H9 (cell line): ENCODE measurements at regions not wholly inside any gene's neighbourhood (a gene's known extent, or its start where the extent isn't known, plus 50 kb on each side); places are given as distances from the start of the nearest gene placed in this dataset.

Experiments
- DNase-seq: peaks from one replicate; pipeline ENCODE4 v3.0.0-alpha.2; 2017
- H2AFZ ChIP-seq: one replicate; pipeline ENCODE4 v1.6.1; 2013; ENCODE audit warnings: mild to moderate bottlenecking, low read length, control low read depth, moderate library complexity
- H2AK5ac ChIP-seq: 2 replicates; pipeline ENCODE4 v1.6.1; 2013; ENCODE audit warnings: low read length, control low read depth, mixed read lengths; ENCODE audit not compliant: insufficient read length
- H2BK120ac ChIP-seq: one replicate; pipeline ENCODE4 v1.6.1; 2013; ENCODE audit warnings: low read depth, mild to moderate bottlenecking, low read length, control low read depth, inconsistent platforms; ENCODE audit not compliant: poor library complexity, severe bottlenecking
- H2BK12ac ChIP-seq: 2 replicates; pipeline ENCODE4 v1.6.1; 2013; ENCODE audit warnings: low read length, control low read depth, mixed read lengths, low read depth; ENCODE audit not compliant: insufficient read length
- H2BK15ac ChIP-seq: 2 replicates; pipeline ENCODE4 v1.6.1; 2013; ENCODE audit warnings: low read depth, low read length, control low read depth
- H2BK20ac ChIP-seq: one replicate; pipeline ENCODE4 v1.6.1; 2013; ENCODE audit warnings: low read depth, mild to moderate bottlenecking, low read length, control low read depth, inconsistent platforms; ENCODE audit not compliant: poor library complexity, severe bottlenecking
- H2BK5ac ChIP-seq: 2 replicates; pipeline ENCODE4 v1.6.1; 2013; ENCODE audit warnings: low read length, control low read depth, mixed read lengths; ENCODE audit not compliant: insufficient read length
- H3K14ac ChIP-seq: 2 replicates; pipeline ENCODE4 v1.6.1; 2013; ENCODE audit warnings: low read length, control low read depth; ENCODE audit not compliant: insufficient read depth
- H3K18ac ChIP-seq: 2 replicates; pipeline ENCODE4 v1.6.1; 2013; ENCODE audit warnings: low read depth, mild to moderate bottlenecking, mixed read lengths, low read length, control low read depth; ENCODE audit not compliant: insufficient read length
- H3K23ac ChIP-seq: 2 replicates; pipeline ENCODE4 v1.6.1; 2013; ENCODE audit warnings: low read length, control low read depth, mixed read lengths, low read depth; ENCODE audit not compliant: insufficient read length
- H3K23me2 ChIP-seq: 2 replicates; pipeline ENCODE4 v1.6.1; 2013; ENCODE audit warnings: low read depth, mild to moderate bottlenecking, mixed read lengths, low read length, control low read depth; ENCODE audit not compliant: insufficient read length, poor library complexity, severe bottlenecking
- H3K27ac ChIP-seq: 2 replicates; pipeline ENCODE4 v1.5.1; 2013; ENCODE audit warnings: low read length, control low read depth, mixed read lengths, low read depth; ENCODE audit not compliant: insufficient read length
- H3K27me3 ChIP-seq: 2 replicates; pipeline ENCODE4 v1.6.1; 2013; ENCODE audit warnings: low read length, control low read depth, inconsistent platforms; ENCODE audit not compliant: insufficient read depth
- H3K4ac ChIP-seq: 2 replicates; pipeline ENCODE4 v1.6.1; 2013; ENCODE audit warnings: low read depth, mild to moderate bottlenecking, control low read depth, inconsistent platforms, low read length, moderate library complexity
- H3K4me1 ChIP-seq: 2 replicates; pipeline ENCODE4 v1.6.1; 2013; ENCODE audit warnings: low read length, control low read depth, inconsistent platforms; ENCODE audit not compliant: insufficient read depth
- H3K4me2 ChIP-seq: 2 replicates; pipeline ENCODE4 v1.6.1; 2013; ENCODE audit warnings: low read length, control low read depth, mixed read lengths; ENCODE audit not compliant: insufficient read length, insufficient read depth
- H3K56ac ChIP-seq: 2 replicates; pipeline ENCODE4 v1.6.1; 2013; ENCODE audit warnings: low read depth, mild to moderate bottlenecking, mixed read lengths, low read length, control low read depth; ENCODE audit not compliant: insufficient read length
- H3K79me1 ChIP-seq: 2 replicates; pipeline ENCODE4 v1.6.1; 2013; ENCODE audit warnings: low read depth, mild to moderate bottlenecking, moderate library complexity, low read length, control low read depth, inconsistent platforms; ENCODE audit not compliant: insufficient read depth, poor library complexity, severe bottlenecking
- H3K79me2 ChIP-seq: 2 replicates; pipeline ENCODE4 v1.6.1; 2013; ENCODE audit warnings: low read length, control low read depth, inconsistent platforms; ENCODE audit not compliant: insufficient read depth
- H3K9ac ChIP-seq: 2 replicates; pipeline ENCODE4 v1.6.1; 2013; ENCODE audit warnings: low read length, control low read depth, mixed read lengths; ENCODE audit not compliant: insufficient read length; ENCODE audit errors: extremely low read depth
- H3K9me3 ChIP-seq: one replicate; pipeline ENCODE4 v1.6.1; 2013; ENCODE audit warnings: low read depth, low read length, inconsistent platforms; ENCODE audit not compliant: control insufficient read depth
- H3T11ph ChIP-seq: one replicate; pipeline ENCODE4 v1.6.1; 2013; ENCODE audit warnings: mild to moderate bottlenecking, low read length, control low read depth, inconsistent platforms
- H4K20me1 ChIP-seq: one replicate; pipeline ENCODE4 v1.6.1; 2013; ENCODE audit not compliant: control insufficient read depth, insufficient read length, insufficient read depth
- H4K5ac ChIP-seq: 2 replicates; pipeline ENCODE4 v1.6.1; 2013; ENCODE audit warnings: low read depth, mild to moderate bottlenecking, mixed read lengths, low read length, control low read depth; ENCODE audit not compliant: insufficient read length
- H4K8ac ChIP-seq: replicated peaks from 2 replicates; pipeline ENCODE4 v1.6.1; 2013; ENCODE audit warnings: low read length, control low read depth, mixed read lengths, low read depth; ENCODE audit not compliant: insufficient read length
- H4K91ac ChIP-seq: 2 replicates; pipeline ENCODE4 v1.6.1; 2013; ENCODE audit warnings: low read depth, mild to moderate bottlenecking, moderate library complexity, mixed read lengths, low read length, control low read depth; ENCODE audit not compliant: insufficient read length
- H3K27ac Mint-ChIP-seq, 3 experiments: 2 replicates in 2 of 3; 3 replicates in 1 of 3; pipeline ENCODE4 v1.8.0; 2020 to 2021; ENCODE audit warnings: mixed read lengths in 3 of 3, mild to moderate bottlenecking in 1 of 3, moderate library complexity in 1 of 3
- H3K27me3 Mint-ChIP-seq: 2 replicates; pipeline ENCODE4 v1.8.0; 2021; ENCODE audit warnings: low read depth, mild to moderate bottlenecking, moderate library complexity, mixed read lengths
- H3K36me3 Mint-ChIP-seq, 3 experiments: 2 replicates in 2 of 3; 3 replicates in 1 of 3; pipeline ENCODE4 v1.8.0; 2020 to 2021; ENCODE audit warnings: low read depth in 3 of 3, mixed read lengths in 3 of 3; ENCODE audit not compliant: insufficient read depth in 1 of 3
- H3K4me1 Mint-ChIP-seq, 2 experiments: 2 replicates each; pipeline ENCODE4 v1.8.0; 2020; ENCODE audit warnings: mixed read lengths in 2 of 2
- H3K4me3 Mint-ChIP-seq, 2 experiments: 2 replicates in 1 of 2; 3 replicates in 1 of 2; pipeline ENCODE4 v1.8.0; 2020 to 2021; ENCODE audit warnings: mild to moderate bottlenecking in 2 of 2, mixed read lengths in 2 of 2, moderate library complexity in 1 of 2
- H3K9me3 Mint-ChIP-seq, 2 experiments: 2 replicates in 1 of 2; 3 replicates in 1 of 2; pipeline ENCODE4 v1.8.0; 2020; ENCODE audit warnings: mild to moderate bottlenecking in 2 of 2, mixed read lengths in 2 of 2, moderate library complexity in 1 of 2
- CTCF ChIP-seq: fragments of 200-600 bp; sonication (generic); conservative IDR thresholded peaks from 3 replicates; pipeline ENCODE4 v1.8.0; 2021; ENCODE audit warnings: antibody characterized with exemption, mild to moderate bottlenecking
- WGBS: extraction: QIAGEN DNeasy Blood & Tissue Kit; methylation state at CpG from one replicate; pipeline ENCODE4 v1.1.7; 2013; ENCODE audit warnings: missing lambda C conversion rate, low lambda C conversion rate, mixed read lengths; ENCODE audit not compliant: insufficient read length; ENCODE audit errors: extremely low coverage; 5-methylcytosine and 5-hydroxymethylcytosine counted together

- Histone ChIP-seq H2AFZ (no peak overlapping the region), H2AK5ac (no peak overlapping the region), H4K5ac (no peak overlapping the region), H3T11ph (no peak overlapping the region), H4K8ac (no peak overlapping the region), H3K27me3 (no peaks in the 10 kb centered on the region), H3K56ac (no peak overlapping the region), H3K79me2 (no peaks in the 10 kb centered on the region), H3K23me2 (no peaks in the 10 kb centered on the region), H3K23ac (no peak overlapping the region), H2BK12ac (no peak overlapping the region), H3K4ac (no peak overlapping the region), H2BK120ac (no peak overlapping the region), H2BK20ac (no peak overlapping the region), H3K18ac (no peak overlapping the region), H3K79me1 (no peaks in the 10 kb centered on the region), H2BK15ac (no peak overlapping the region), H3K14ac (no peak overlapping the region), H3K27ac (no peak overlapping the region), H3K4me1 (no peaks in the 10 kb centered on the region), H3K9ac (no peak overlapping the region), H4K91ac (no peak overlapping the region), H2BK5ac (no peak overlapping the region), H3K9me3 (no peaks in the 10 kb centered on the region), H3K4me2 (no peak overlapping the region), H4K20me1 (no peaks in the 10 kb centered on the region)
- Mint-ChIP-seq H3K9me3 (peaks cover 8 to 10% of the 10 kb centered on the region in 2 experiments; a peak in 3 of 5 replicates), H3K4me1 (no peaks in the 10 kb centered on the region), H3K27ac (no peak overlapping the region), H3K36me3 (peaks cover 1 to 16% (median 4%) of the 10 kb centered on the region in 3 experiments; a peak in 4 of 7 replicates), H3K27me3 (peaks cover 2% of the 10 kb centered on the region; the same call in 1 of the 2 replicates), H3K4me3 (no peak overlapping the region)
- DNase-seq = no peak
- no CpG with 5 or more reads among the region's 2 CpGs for WGBS
- TF ChIP-seq CTCF = no peak
These were observed 266.9 kb downstream of the KTN1 start for GRCh38 chr14:55846826-55847446.
